Trophoblast cell (in vitro differentiated cells and primary cell): ENCODE measurements at regions not wholly inside any gene's neighbourhood (a gene's known extent, or its start where the extent isn't known, plus 50 kb on each side); places are given as distances from the start of the nearest gene placed in this dataset.

Source experiments
- DNase-seq, 2 donors: peaks; one replicate each; pipeline ENCODE4 v3.0.0-alpha.2; 2016
- H2AFZ ChIP-seq: 2 replicates; pipeline ENCODE4 v1.6.1; 2013; ENCODE audit warnings: low read length, moderate library complexity, mild to moderate bottlenecking; ENCODE audit not compliant: insufficient read depth, poor library complexity
- H2AK5ac ChIP-seq: 2 replicates; pipeline ENCODE4 v1.6.1; 2013; ENCODE audit warnings: mild to moderate bottlenecking, low read length
- H2BK120ac ChIP-seq: 2 replicates; pipeline ENCODE4 v1.6.1; 2013; ENCODE audit warnings: low read length, mild to moderate bottlenecking, moderate library complexity; ENCODE audit not compliant: insufficient read depth, poor library complexity
- H2BK12ac ChIP-seq: 2 replicates; pipeline ENCODE4 v1.6.1; 2013; ENCODE audit warnings: mild to moderate bottlenecking, low read length, moderate library complexity
- H2BK5ac ChIP-seq: 2 replicates; pipeline ENCODE4 v1.6.1; 2013; ENCODE audit warnings: low read length, low read depth, moderate library complexity, mild to moderate bottlenecking; ENCODE audit not compliant: poor library complexity
- H3K14ac ChIP-seq: 2 replicates; pipeline ENCODE4 v1.6.1; 2013; ENCODE audit warnings: mild to moderate bottlenecking, low read length
- H3K18ac ChIP-seq: 2 replicates; pipeline ENCODE4 v1.6.1; 2013; ENCODE audit warnings: mild to moderate bottlenecking, low read length
- H3K23ac ChIP-seq: 2 replicates; pipeline ENCODE4 v1.6.1; 2013; ENCODE audit warnings: low read length
- H3K27ac ChIP-seq: 2 replicates; pipeline ENCODE4 v1.5.1; 2013; ENCODE audit warnings: low read depth, mild to moderate bottlenecking, inconsistent platforms, low read length, moderate library complexity
- H3K27me3 ChIP-seq: 2 replicates; pipeline ENCODE4 v1.6.1; 2013; ENCODE audit warnings: inconsistent platforms, mild to moderate bottlenecking, low read length, moderate library complexity; ENCODE audit not compliant: insufficient read depth
- H3K36me3 ChIP-seq, 2 experiments: 1 replicate in 1 of 2; 2 replicates in 1 of 2; pipeline ENCODE4 v1.6.1; 2013; ENCODE audit warnings: low read length in 2 of 2, mild to moderate bottlenecking in 2 of 2, moderate library complexity in 1 of 2; ENCODE audit not compliant: insufficient read depth in 2 of 2, control insufficient read depth in 1 of 2
- H3K4ac ChIP-seq: 2 replicates; pipeline ENCODE4 v1.6.1; 2013; ENCODE audit warnings: low read depth, mild to moderate bottlenecking, low read length, moderate library complexity
- H3K4me1 ChIP-seq, 2 experiments: 1 replicate in 1 of 2; 2 replicates in 1 of 2; pipeline ENCODE4 v1.6.1; 2013; ENCODE audit warnings: low read length in 2 of 2, mild to moderate bottlenecking in 2 of 2, moderate library complexity in 1 of 2; ENCODE audit not compliant: insufficient read depth in 2 of 2, control insufficient read depth in 1 of 2
- H3K4me2 ChIP-seq: 2 replicates; pipeline ENCODE4 v1.6.1; 2013; ENCODE audit warnings: inconsistent platforms, mild to moderate bottlenecking, low read length, moderate library complexity
- H3K4me3 ChIP-seq: 2 replicates; pipeline ENCODE4 v1.5.1; 2013; ENCODE audit warnings: mild to moderate bottlenecking, low read depth, low read length, inconsistent platforms
- H3K79me1 ChIP-seq: one replicate; pipeline ENCODE4 v1.6.1; 2013; ENCODE audit warnings: low read length
- H3K79me2 ChIP-seq: 2 replicates; pipeline ENCODE4 v1.6.1; 2013; ENCODE audit warnings: low read length, mild to moderate bottlenecking; ENCODE audit not compliant: control insufficient read depth, insufficient read depth, poor library complexity
- H3K9ac ChIP-seq: 2 replicates; pipeline ENCODE4 v1.6.1; 2013; ENCODE audit warnings: mild to moderate bottlenecking, low read length
- H3K9me3 ChIP-seq: 2 replicates; pipeline ENCODE4 v1.6.1; 2013; ENCODE audit warnings: low read depth, mild to moderate bottlenecking, control low read depth, inconsistent platforms, low read length; ENCODE audit not compliant: insufficient read depth
- H4K12ac ChIP-seq: 2 replicates; pipeline ENCODE4 v1.6.1; 2013; ENCODE audit warnings: low read depth, mild to moderate bottlenecking, low read length, moderate library complexity
- H4K8ac ChIP-seq: 2 replicates; pipeline ENCODE4 v1.6.1; 2013; ENCODE audit warnings: low read depth, mild to moderate bottlenecking, low read length, moderate library complexity
- H4K91ac ChIP-seq: one replicate; pipeline ENCODE4 v1.6.1; 2013; ENCODE audit warnings: low read depth, mild to moderate bottlenecking, low read length, moderate library complexity
- WGBS: extraction: QIAGEN DNeasy Blood & Tissue Kit; methylation state at CpG from one replicate; pipeline ENCODE4 v1.1.7; 2013; ENCODE audit warnings: missing lambda C conversion rate; ENCODE audit not compliant: insufficient read length, insufficient coverage; ENCODE audit errors: extremely low coverage; 5-methylcytosine and 5-hydroxymethylcytosine counted together

DNA sequence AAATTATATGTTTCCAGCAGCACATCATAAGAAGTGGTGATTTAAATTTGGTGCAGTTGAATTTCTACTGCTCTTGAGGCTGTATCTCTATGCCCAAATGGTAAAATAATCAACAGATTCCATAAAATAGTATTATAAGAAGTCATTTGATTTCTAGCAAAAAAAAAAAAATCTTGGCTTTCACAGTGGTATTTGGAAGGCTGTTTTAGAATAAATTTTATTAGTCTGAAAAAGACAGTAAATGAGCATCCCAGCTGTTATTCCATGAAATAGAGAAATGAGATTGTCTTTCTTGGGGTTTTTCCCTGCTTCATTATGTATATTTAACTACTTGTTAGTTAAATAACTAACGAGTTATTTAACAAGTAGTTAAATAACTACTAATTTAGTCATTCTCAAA lies 156.0 kb upstream of the ABI3BP start:
- H3K27ac ChIP-seq = no peak overlapping the region
- H2BK12ac ChIP-seq = no peak overlapping the region
- H3K18ac ChIP-seq = no peak overlapping the region
- H3K4me2 ChIP-seq = no peak overlapping the region
- no peaks in the 10 kb centered on the region for H3K27me3 ChIP-seq
- no peaks in the 10 kb centered on the region for H3K79me2 ChIP-seq
- H3K4ac ChIP-seq = no peak overlapping the region
- H4K12ac ChIP-seq = no peak overlapping the region
- no CpG with 5 or more reads among the region's 1 CpG for WGBS
- no peaks in the 10 kb centered on the region for H3K4me1 ChIP-seq
- no peak overlapping the region for H3K14ac ChIP-seq
- DNase-seq = no peak
- no peak overlapping the region for H3K9ac ChIP-seq
- H2AK5ac ChIP-seq = no peak overlapping the region
- H4K8ac ChIP-seq = no peak overlapping the region
- H2BK5ac ChIP-seq = no peak overlapping the region
- H2AFZ ChIP-seq = no peak overlapping the region
- no peak overlapping the region for H4K91ac ChIP-seq
- H3K4me3 ChIP-seq = no peak overlapping the region
- H3K9me3 ChIP-seq = no peaks in the 10 kb centered on the region
- no peak overlapping the region for H3K23ac ChIP-seq
- H3K79me1 ChIP-seq = no peaks in the 10 kb centered on the region
- no peaks in the 10 kb centered on the region for H3K36me3 ChIP-seq
- H2BK120ac ChIP-seq = no peak overlapping the region

DNA sequence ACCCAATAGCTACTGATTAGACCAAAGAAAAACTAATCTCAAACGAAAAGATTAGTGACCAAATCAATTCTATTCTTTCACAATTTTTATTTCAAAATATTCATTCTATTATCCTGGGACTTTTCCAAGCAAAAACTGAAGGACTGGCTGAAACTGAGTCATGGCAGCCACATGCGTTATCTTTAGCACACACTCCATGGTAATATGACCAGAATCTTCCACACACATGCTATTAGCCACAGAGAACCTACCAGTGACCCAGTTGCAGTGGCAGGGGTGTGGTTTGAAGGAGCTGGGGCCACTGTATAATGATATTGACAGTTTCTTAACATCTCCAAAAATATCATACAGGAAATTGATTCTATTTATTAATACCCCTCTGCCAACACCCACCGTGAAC lies 154.8 kb upstream of the ABI3BP start:
- Histone ChIP-seq H3K9me3 (no peaks in the 10 kb centered on the region), H2AFZ (no peak overlapping the region), H4K8ac (no peak overlapping the region), H2BK5ac (no peak overlapping the region), H3K18ac (no peak overlapping the region), H3K4me2 (no peak overlapping the region), H4K91ac (no peak overlapping the region), H3K4me3 (no peak overlapping the region), H2AK5ac (no peak overlapping the region), H3K4ac (no peak overlapping the region), H3K27ac (no peak overlapping the region), H3K79me1 (no peaks in the 10 kb centered on the region), H4K12ac (no peak overlapping the region), H3K9ac (no peak overlapping the region), H3K4me1 (peaks cover 0 to 3% of the 10 kb centered on the region in 2 experiments), H3K79me2 (no peaks in the 10 kb centered on the region), H3K27me3 (no peaks in the 10 kb centered on the region), H3K14ac (no peak overlapping the region), H3K36me3 (no peaks in the 10 kb centered on the region), H2BK120ac (no peak overlapping the region), H3K23ac (no peak overlapping the region), H2BK12ac (no peak overlapping the region)
- DNase-seq = no peak
- WGBS = 100% methylated on average over 1 of the region's 3 CpGs

DNA sequence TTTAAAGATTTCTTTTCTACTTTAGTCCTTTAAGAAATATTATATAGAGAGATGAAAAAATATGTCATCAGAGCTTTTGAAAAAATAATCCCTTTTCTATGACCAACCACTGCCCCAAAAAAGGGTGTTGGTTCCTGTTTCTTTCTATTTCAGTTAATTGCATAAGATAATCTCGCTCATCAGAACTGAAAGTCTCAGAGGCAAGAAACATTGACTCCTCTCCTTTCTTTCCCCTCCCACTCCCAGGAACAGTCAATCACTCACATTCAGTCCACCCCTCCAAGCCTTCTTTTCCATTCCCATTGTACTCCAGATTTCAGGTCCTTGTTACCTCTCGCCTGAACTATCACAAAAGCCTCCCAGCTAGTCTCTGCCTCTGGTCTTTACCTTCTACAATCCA lies 153.7 kb upstream of the ABI3BP start:
- no peaks in the 10 kb centered on the region for H3K9me3 ChIP-seq
- H3K27me3 ChIP-seq = no peaks in the 10 kb centered on the region
- no peaks in the 10 kb centered on the region for H3K79me1 ChIP-seq
- no peak overlapping the region for H3K18ac ChIP-seq
- no peak overlapping the region for H2BK12ac ChIP-seq
- H3K4ac ChIP-seq = no peak overlapping the region
- no peak overlapping the region for H2AFZ ChIP-seq
- no peak overlapping the region for H4K12ac ChIP-seq
- H3K4me2 ChIP-seq = no peak overlapping the region
- no peak overlapping the region for H4K8ac ChIP-seq
- H2BK120ac ChIP-seq = no peak overlapping the region
- no peak overlapping the region for H2AK5ac ChIP-seq
- H2BK5ac ChIP-seq = no peak overlapping the region
- H3K36me3 ChIP-seq = no peaks in the 10 kb centered on the region
- H3K23ac ChIP-seq = no peak overlapping the region
- H3K79me2 ChIP-seq = no peaks in the 10 kb centered on the region
- no peak for DNase-seq
- no peak overlapping the region for H4K91ac ChIP-seq
- WGBS = no CpG with 5 or more reads among the region's 2 CpGs
- no peak overlapping the region for H3K27ac ChIP-seq
- no peak overlapping the region for H3K9ac ChIP-seq
- no peak overlapping the region for H3K4me3 ChIP-seq
- no peak overlapping the region for H3K14ac ChIP-seq
- peaks cover 0 to 3% of the 10 kb centered on the region in 2 experiments for H3K4me1 ChIP-seq

DNA sequence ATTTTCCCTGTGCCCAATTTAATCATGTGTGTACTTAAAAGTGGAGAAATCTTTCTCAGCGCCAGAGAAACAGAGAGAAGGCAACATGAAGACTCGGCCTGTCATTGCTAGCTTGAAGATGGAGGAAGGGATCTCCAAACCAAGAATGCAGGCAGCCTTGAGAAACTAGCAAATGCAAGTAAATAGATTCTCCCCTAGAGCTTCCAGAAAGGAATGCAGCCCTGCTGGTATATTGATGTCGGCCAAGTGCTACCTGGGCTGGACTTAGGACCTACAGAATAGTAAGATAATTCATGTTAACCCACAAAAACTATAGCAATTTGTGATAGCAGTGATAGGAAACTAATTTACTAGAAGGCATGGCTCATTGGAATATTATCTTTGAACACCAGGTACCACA lies 150.9 kb upstream of the ABI3BP start:
- peak; percentile 51 to 69 for DNase-seq
- H2BK12ac ChIP-seq = no peak overlapping the region
- H3K79me2 ChIP-seq = no peaks in the 10 kb centered on the region
- no peak overlapping the region for H4K8ac ChIP-seq
- H3K4me2 ChIP-seq = no peak overlapping the region
- H3K79me1 ChIP-seq = no peaks in the 10 kb centered on the region
- no peak overlapping the region for H2AK5ac ChIP-seq
- no peak overlapping the region for H3K9ac ChIP-seq
- no peak overlapping the region for H3K23ac ChIP-seq
- no peak overlapping the region for H3K18ac ChIP-seq
- no peaks in the 10 kb centered on the region for H3K27me3 ChIP-seq
- no peak overlapping the region for H4K91ac ChIP-seq
- no peak overlapping the region for H2AFZ ChIP-seq
- peaks cover 0 to 3% of the 10 kb centered on the region in 2 experiments for H3K4me1 ChIP-seq
- H3K4me3 ChIP-seq = no peak overlapping the region
- H2BK5ac ChIP-seq = no peak overlapping the region
- H3K27ac ChIP-seq = no peak overlapping the region
- no peak overlapping the region for H3K14ac ChIP-seq
- H3K36me3 ChIP-seq = no peaks in the 10 kb centered on the region
- WGBS = no CpG with 5 or more reads among the region's 3 CpGs
- no peak overlapping the region for H3K4ac ChIP-seq
- no peak overlapping the region for H4K12ac ChIP-seq
- H3K9me3 ChIP-seq = no peaks in the 10 kb centered on the region
- H2BK120ac ChIP-seq = no peak overlapping the region
